Peyer's patch (tissue), 4 donors: ENCODE measurements at regions not wholly inside any gene's neighbourhood (a gene's known extent, or its start where the extent isn't known, plus 50 kb on each side); places are given as distances from the start of the nearest gene placed in this dataset.

Source experiments
- CTCF ChIP-seq, 6 experiments: fragments of 450-650 bp in 4 of 6; fragments of 200-600 bp in 2 of 6; sonication (generic) in 1 of 6; IDR thresholded peaks; one replicate each; pipeline ENCODE4 v1.5.1; 2017 to 2019; ENCODE audit warnings: antibody characterized with exemption in 6 of 6, mild to moderate bottlenecking in 3 of 6, moderate library complexity in 1 of 6
- POLR2A ChIP-seq, 2 donors: fragments of 450-650 bp; IDR thresholded peaks; one replicate each; pipeline ENCODE4 v1.5.1; 2017; ENCODE audit warnings: antibody characterized with exemption in 2 of 2, mild to moderate bottlenecking in 2 of 2, moderate library complexity in 2 of 2

GRCh38 chr13:37295573-37295972, 190.1 kb upstream of the CSNK1A1L start:
- TF ChIP-seq CTCF (IDR thresholded peaks at IDR 0.05) (no peak), POLR2A (IDR thresholded peaks at IDR 0.05) (no peak)
